ENCODE measurements at regions not wholly inside any gene's neighbourhood (a gene's known extent, or its start where the extent isn't known, plus 50 kb on each side); places are given as distances from the start of the nearest gene placed in this dataset.

DNA sequence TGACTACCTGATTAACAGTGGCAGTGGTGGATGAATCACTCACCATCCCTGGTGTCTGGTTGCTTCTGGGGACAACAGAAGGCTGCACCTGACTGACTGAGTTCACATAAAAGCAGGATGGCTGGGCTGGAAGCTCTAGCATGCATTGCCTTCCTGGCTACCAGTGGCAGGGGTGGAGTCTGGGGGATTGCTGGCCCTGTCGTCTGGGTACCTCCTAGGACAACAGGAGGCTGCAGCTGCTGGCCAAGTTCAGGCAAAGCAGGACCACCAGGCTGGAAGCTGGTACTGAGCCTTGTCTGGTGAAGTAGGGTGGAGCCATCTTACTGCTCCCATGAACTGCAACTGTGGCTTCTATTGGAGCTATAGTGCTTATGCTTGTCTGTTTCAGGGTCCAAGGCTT, 480.8 kb upstream of the CTNND2 start:
- H3K4me3 ChIP-seq (ENCODE audit: low read depth, low read length), result no peak overlapping the region

DNA sequence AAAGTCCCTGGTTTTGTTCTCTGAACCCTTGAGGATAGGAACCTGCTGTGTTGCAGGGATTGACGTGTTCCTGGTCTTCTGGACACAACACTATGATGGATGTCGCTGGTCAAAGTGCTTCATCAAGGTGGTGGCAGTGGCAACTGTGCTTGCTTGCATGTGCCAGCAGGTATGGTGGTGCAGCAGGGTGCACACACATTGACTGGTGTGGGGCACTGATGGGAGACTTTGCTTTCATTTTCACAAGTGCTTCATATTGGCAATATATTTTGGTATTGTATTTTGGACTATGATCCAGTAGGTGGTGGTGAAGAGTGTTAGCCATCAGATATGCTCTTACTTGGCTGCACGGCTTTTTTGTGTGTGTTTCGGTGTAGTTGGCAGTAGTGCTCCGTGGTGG, 479.8 kb upstream of the CTNND2 start:
- Histone ChIP-seq H3K27ac (ENCODE audit: low read depth, low read length) (no peak overlapping the region), H3K36me3 (ENCODE audit: control insufficient read depth, insufficient read depth, low read length) (no peaks in the 10 kb centered on the region), H3K4me3 (ENCODE audit: low read depth, low read length) (no peak overlapping the region), H3K27me3 (ENCODE audit: control insufficient read depth, insufficient read depth, low read length) (no peaks in the 10 kb centered on the region), H3K9ac (ENCODE audit: low read length) (no peak overlapping the region), H3K9me3 (ENCODE audit: control insufficient read depth, insufficient read depth, low read depth, low read length) (peaks cover 3% of the 10 kb centered on the region; the same call in 1 of the 2 replicates), H3K4me1 (ENCODE audit: control insufficient read depth, insufficient read depth, low read length) (no peaks in the 10 kb centered on the region)

More for the DNA sequence above, 480.8 kb upstream of the CTNND2 start:
- Histone ChIP-seq H3K9ac (ENCODE audit: low read length) (no peak overlapping the region), H3K9me3 (ENCODE audit: control insufficient read depth, insufficient read depth, low read depth, low read length) (peaks cover 3% of the 10 kb centered on the region; the same call in 1 of the 2 replicates), H3K36me3 (ENCODE audit: control insufficient read depth, insufficient read depth, low read length) (no peaks in the 10 kb centered on the region), H3K27me3 (ENCODE audit: control insufficient read depth, insufficient read depth, low read length) (no peaks in the 10 kb centered on the region), H3K27ac (ENCODE audit: low read depth, low read length) (no peak overlapping the region), H3K4me1 (ENCODE audit: control insufficient read depth, insufficient read depth, low read length) (no peaks in the 10 kb centered on the region)

DNA sequence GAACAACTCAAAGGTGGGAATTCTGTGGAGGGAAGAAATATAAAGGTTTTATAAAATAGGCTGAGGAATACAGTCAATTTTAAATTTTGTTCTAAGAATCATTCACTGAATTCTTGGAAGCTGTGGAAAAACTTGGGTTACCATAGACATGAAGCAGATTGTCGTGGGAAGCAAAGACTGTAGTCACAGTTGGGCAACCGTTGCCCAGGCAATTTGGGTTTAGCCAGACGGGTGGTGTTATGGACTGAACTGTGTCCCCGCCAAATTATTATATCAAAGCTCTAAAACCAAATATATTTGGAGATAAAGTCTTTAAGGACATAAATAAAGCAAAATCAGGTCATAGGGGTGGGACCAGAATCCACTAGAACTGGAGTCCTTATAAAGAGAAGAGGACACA, 463.7 kb upstream of the CTNND2 start:
- peaks cover 4% of the 10 kb centered on the region; the same call in 1 of the 2 replicates for H3K9me3 ChIP-seq (ENCODE audit: control insufficient read depth, insufficient read depth, low read depth, low read length)
- H3K4me3 ChIP-seq (ENCODE audit: low read depth, low read length), result no peak overlapping the region
- no peaks in the 10 kb centered on the region for H3K36me3 ChIP-seq (ENCODE audit: control insufficient read depth, insufficient read depth, low read length)
- H3K9ac ChIP-seq (ENCODE audit: low read length), result no peak overlapping the region
- no peaks in the 10 kb centered on the region for H3K27me3 ChIP-seq (ENCODE audit: control insufficient read depth, insufficient read depth, low read length)
- H3K27ac ChIP-seq (ENCODE audit: low read depth, low read length), result no peak overlapping the region
- no peaks in the 10 kb centered on the region for H3K4me1 ChIP-seq (ENCODE audit: control insufficient read depth, insufficient read depth, low read length)

DNA sequence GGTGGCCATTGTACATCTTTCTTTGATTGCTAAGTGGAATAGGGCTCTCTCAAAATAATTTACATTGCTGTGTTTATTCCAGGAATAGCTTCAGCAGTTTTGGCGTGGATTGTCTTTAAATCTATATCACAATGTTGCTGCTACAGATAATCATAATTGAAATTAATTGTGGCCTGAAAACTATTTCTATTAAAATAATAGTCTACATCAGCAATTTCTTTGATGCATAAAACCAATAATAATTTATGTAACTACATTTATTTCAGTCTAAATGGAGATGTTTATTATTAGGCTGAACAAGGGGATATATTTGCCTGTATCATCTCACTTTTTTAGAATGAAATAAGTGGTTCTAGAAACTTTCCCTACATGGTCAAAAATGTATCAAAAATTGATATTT, 456.0 kb upstream of the CTNND2 start:
- no peaks in the 10 kb centered on the region for H3K4me1 ChIP-seq (ENCODE audit: control insufficient read depth, insufficient read depth, low read length)
- no peaks in the 10 kb centered on the region for H3K36me3 ChIP-seq (ENCODE audit: control insufficient read depth, insufficient read depth, low read length)
- peaks cover 9% of the 10 kb centered on the region for H3K9me3 ChIP-seq (ENCODE audit: control insufficient read depth, insufficient read depth, low read depth, low read length)
- no peak overlapping the region for H3K27ac ChIP-seq (ENCODE audit: low read depth, low read length)
- no peak overlapping the region for H3K4me3 ChIP-seq (ENCODE audit: low read depth, low read length)
- H3K9ac ChIP-seq (ENCODE audit: low read length), result no peak overlapping the region
- no peaks in the 10 kb centered on the region for H3K27me3 ChIP-seq (ENCODE audit: control insufficient read depth, insufficient read depth, low read length)

DNA sequence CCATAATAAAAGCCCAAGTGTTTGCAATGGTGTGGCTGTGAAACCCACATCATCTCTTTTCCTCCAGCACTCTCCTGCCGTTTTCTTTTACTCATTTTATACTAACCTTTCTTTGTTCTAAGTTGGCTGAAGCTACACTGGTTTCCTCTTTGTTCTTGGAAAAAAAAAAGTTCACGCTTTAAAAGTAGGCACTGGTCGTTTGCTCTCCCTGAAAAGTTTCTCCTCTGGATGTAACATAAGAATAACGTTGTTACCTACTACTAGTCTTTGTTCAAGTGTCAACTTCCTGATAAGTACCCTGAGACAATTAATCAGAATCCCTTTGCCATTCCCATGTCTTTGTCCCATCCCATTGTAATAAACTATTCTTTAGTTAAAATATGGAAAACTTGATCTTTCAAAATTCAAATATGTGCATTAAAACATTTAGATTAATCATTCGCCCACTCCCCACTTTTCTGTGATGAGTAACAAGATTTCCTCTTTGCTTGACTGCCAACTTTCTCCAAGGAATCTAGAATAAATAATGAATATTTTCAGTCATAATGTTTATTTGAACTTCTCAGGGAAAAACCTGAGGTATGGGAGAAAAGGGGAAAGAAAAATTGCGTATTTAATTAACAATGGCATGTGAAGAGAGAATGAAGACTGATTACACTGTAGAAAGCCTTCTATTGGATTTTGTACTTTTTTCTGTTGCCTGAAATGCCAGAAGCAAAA, 454.3 kb upstream of the CTNND2 start:
- no peak overlapping the region for H3K9ac ChIP-seq (ENCODE audit: low read length)
- H3K27me3 ChIP-seq (ENCODE audit: control insufficient read depth, insufficient read depth, low read length), result no peaks in the 10 kb centered on the region

DNA sequence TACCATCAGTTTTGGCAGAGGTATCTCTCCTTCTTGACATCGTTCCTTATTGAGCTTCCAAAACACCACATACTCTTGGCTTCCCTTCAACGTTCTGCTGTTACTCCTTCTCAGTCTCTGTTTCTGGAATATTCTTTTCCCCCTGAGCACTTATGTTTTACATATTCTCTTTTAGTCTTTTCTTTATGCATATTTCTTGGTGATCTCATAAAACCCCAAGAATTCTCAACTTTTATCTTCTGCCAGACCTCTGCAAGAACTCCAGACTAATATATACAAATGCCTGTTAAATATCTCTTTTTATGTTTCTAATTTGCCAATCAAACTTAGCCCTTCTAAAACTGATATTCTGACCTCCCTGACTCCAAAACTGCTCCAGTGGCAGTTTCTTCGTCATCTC, 453.4 kb upstream of the CTNND2 start:
- Histone ChIP-seq H3K4me1 (ENCODE audit: control insufficient read depth, insufficient read depth, low read length) (peaks cover 5% of the 10 kb centered on the region; the same call in 1 of the 2 replicates), H3K27me3 (ENCODE audit: control insufficient read depth, insufficient read depth, low read length) (no peaks in the 10 kb centered on the region), H3K27ac (ENCODE audit: low read depth, low read length) (no peak overlapping the region), H3K9me3 (ENCODE audit: control insufficient read depth, insufficient read depth, low read depth, low read length) (peaks cover 12% of the 10 kb centered on the region), H3K4me3 (ENCODE audit: low read depth, low read length) (no peak overlapping the region), H3K36me3 (ENCODE audit: control insufficient read depth, insufficient read depth, low read length) (no peaks in the 10 kb centered on the region), H3K9ac (ENCODE audit: low read length) (no peak overlapping the region)

More for the DNA sequence above, 454.3 kb upstream of the CTNND2 start:
- Histone ChIP-seq H3K9me3 (ENCODE audit: control insufficient read depth, insufficient read depth, low read depth, low read length) (peaks cover 12% of the 10 kb centered on the region), H3K27ac (ENCODE audit: low read depth, low read length) (no peak overlapping the region), H3K4me1 (ENCODE audit: control insufficient read depth, insufficient read depth, low read length) (peaks cover 5% of the 10 kb centered on the region; the same call in 1 of the 2 replicates), H3K36me3 (ENCODE audit: control insufficient read depth, insufficient read depth, low read length) (no peaks in the 10 kb centered on the region), H3K4me3 (ENCODE audit: low read depth, low read length) (no peak overlapping the region)

DNA sequence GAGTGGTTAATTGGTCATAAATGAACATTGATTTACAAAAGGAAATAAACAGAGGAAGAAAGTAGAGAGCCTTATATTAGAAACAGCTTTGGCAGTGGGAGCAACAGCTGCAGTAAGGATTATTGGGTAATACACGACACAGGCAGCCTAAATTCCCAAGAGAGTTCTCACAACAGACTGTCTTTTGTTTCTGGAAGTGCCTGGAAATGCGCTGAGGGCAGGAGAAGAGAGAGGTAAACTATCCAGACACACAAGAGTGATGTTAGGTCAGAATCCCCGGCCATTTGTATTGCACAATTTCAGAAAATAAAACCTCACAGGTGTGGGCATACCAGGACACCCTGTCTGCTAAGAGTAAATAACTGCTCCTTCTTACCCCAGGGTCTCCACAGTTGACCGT, 450.4 kb upstream of the CTNND2 start:
- H3K36me3 ChIP-seq (ENCODE audit: control insufficient read depth, insufficient read depth, low read length), result no peaks in the 10 kb centered on the region
- H3K4me1 ChIP-seq (ENCODE audit: control insufficient read depth, insufficient read depth, low read length), result peaks cover 5% of the 10 kb centered on the region; the same call in 1 of the 2 replicates
- peaks cover 3% of the 10 kb centered on the region; the same call in 1 of the 2 replicates for H3K9me3 ChIP-seq (ENCODE audit: control insufficient read depth, insufficient read depth, low read depth, low read length)

DNA sequence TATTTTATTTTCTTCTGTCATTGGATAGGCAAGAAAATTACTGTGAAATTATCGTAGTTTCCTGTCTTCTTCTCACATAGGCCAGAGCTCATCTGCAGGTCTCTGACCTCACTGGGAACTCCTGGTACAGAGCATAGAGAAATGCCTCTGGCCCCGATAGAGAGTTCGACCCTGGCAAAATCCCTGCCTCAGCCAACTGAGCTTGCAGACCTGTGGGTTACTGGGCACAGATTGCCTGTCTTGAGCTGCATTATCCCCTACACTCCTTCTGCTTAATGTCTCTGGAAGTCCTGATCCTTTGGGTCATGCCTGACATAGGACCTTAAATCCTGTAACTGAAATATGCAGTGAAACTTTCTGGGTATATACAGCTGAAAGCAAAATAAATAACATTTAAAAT, 439.3 kb upstream of the CTNND2 start:
- Histone ChIP-seq H3K9ac (ENCODE audit: low read length) (no peak overlapping the region), H3K36me3 (ENCODE audit: control insufficient read depth, insufficient read depth, low read length) (no peaks in the 10 kb centered on the region), H3K9me3 (ENCODE audit: control insufficient read depth, insufficient read depth, low read depth, low read length) (peaks cover 21% of the 10 kb centered on the region), H3K4me1 (ENCODE audit: control insufficient read depth, insufficient read depth, low read length) (0 out of 2 replicates have a peak, but pooled peaks cover 3% of the 10 kb centered on the region), H3K27me3 (ENCODE audit: control insufficient read depth, insufficient read depth, low read length) (no peaks in the 10 kb centered on the region), H3K27ac (ENCODE audit: low read depth, low read length) (no peak overlapping the region), H3K4me3 (ENCODE audit: low read depth, low read length) (no peak overlapping the region)

More for the DNA sequence above, 450.4 kb upstream of the CTNND2 start:
- Histone ChIP-seq H3K4me3 (ENCODE audit: low read depth, low read length) (no peak overlapping the region), H3K9ac (ENCODE audit: low read length) (no peak overlapping the region), H3K27ac (ENCODE audit: low read depth, low read length) (no peak overlapping the region), H3K27me3 (ENCODE audit: control insufficient read depth, insufficient read depth, low read length) (no peaks in the 10 kb centered on the region)

DNA sequence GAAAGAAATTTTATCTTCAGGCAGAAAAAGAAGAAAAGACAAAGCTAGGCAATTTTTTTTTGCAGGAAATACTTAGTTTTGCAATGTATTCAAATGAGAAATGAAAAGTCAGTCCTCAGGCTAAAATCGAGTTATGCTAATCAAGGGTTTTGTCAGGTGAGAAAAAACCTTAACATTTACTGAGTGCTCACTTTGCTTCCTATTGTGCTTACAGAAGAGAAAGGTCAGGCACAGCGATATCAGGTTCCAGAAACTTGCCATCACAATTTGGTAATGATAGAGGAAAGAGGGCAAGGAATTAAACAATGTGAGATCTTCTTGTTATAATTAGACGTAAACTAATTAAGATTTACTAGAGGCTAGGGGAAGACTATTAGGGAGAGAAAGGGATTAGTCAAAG, 431.7 kb upstream of the CTNND2 start:
- 0 out of 2 replicates have a peak, but pooled peaks cover 3% of the 10 kb centered on the region for H3K9me3 ChIP-seq (ENCODE audit: control insufficient read depth, insufficient read depth, low read depth, low read length)
- H3K9ac ChIP-seq (ENCODE audit: low read length), result peak overlapping the region; percentile 14
- H3K27me3 ChIP-seq (ENCODE audit: control insufficient read depth, insufficient read depth, low read length), result no peaks in the 10 kb centered on the region
- peaks cover 52% of the 10 kb centered on the region for H3K4me1 ChIP-seq (ENCODE audit: control insufficient read depth, insufficient read depth, low read length)
- no peak overlapping the region for H3K4me3 ChIP-seq (ENCODE audit: low read depth, low read length)
- H3K27ac ChIP-seq (ENCODE audit: low read depth, low read length), result peak overlapping the region; percentile 15; the same call in 1 of the 2 replicates
- no peaks in the 10 kb centered on the region for H3K36me3 ChIP-seq (ENCODE audit: control insufficient read depth, insufficient read depth, low read length)

DNA sequence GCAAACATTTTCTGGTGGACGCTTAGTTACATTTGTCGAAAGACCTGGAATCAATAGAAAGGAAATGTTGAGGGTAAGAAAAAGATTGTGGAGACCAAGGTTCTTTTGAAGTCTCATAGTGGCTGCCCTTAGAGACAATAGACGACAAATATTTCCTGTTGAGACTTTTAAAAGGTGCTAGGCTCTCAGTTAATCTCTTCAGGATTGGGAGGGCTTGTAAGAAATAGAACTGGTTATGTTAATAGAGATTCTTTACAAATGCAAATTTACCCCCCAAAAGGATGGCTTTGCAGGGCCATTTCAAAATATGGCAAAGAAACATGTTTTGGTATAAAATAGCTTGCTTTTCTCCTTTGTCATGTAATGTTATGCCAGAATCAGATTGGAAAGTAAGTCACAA, 428.2 kb upstream of the CTNND2 start:
- Histone ChIP-seq H3K4me3 (ENCODE audit: low read depth, low read length) (no peak overlapping the region), H3K4me1 (ENCODE audit: control insufficient read depth, insufficient read depth, low read length) (peaks cover 57% of the 10 kb centered on the region), H3K27me3 (ENCODE audit: control insufficient read depth, insufficient read depth, low read length) (no peaks in the 10 kb centered on the region), H3K36me3 (ENCODE audit: control insufficient read depth, insufficient read depth, low read length) (0 out of 2 replicates have a peak, but pooled peaks cover 3% of the 10 kb centered on the region), H3K9ac (ENCODE audit: low read length) (peak overlapping the region; percentile 40), H3K27ac (ENCODE audit: low read depth, low read length) (peak overlapping the region; percentile 95), H3K9me3 (ENCODE audit: control insufficient read depth, insufficient read depth, low read depth, low read length) (peaks cover 11% of the 10 kb centered on the region)

DNA sequence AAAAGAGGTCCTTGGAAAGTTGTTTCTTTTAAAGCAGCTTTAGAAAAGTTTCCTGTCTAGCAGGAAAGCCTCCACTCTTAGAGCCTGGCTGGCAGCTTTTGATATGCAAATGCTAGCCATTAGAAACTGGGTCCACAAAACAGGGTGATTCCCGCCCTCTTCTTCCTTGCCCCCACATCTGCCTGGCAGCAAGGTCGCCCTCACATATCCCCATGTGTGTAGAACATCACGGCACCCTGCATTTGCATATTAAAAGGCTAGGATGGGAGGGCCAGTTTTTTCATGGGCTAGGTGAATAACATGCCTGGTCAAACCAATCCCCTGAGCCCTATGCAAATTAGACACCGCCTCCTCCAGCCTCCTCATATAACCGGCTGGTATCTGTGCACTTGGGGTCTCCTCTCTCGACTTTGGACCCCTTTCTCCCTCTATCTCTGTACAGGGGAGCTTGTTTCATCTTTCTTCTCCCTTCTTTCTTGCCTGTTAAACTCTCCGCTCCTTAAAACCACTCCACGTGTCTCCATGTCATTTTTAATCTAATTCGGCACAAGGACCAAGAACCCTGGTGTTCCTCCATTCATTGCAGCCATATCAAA, 426.8 kb upstream of the CTNND2 start:
- Histone ChIP-seq H3K9me3 (ENCODE audit: control insufficient read depth, insufficient read depth, low read depth, low read length) (peaks cover 21% of the 10 kb centered on the region), H3K4me1 (ENCODE audit: control insufficient read depth, insufficient read depth, low read length) (peaks cover 46% of the 10 kb centered on the region), H3K27ac (ENCODE audit: low read depth, low read length) (peak overlapping the region; percentile 95), H3K36me3 (ENCODE audit: control insufficient read depth, insufficient read depth, low read length) (peaks cover 13% of the 10 kb centered on the region), H3K4me3 (ENCODE audit: low read depth, low read length) (no peak overlapping the region), H3K9ac (ENCODE audit: low read length) (peak overlapping the region; percentile 40), H3K27me3 (ENCODE audit: control insufficient read depth, insufficient read depth, low read length) (no peaks in the 10 kb centered on the region)

Measured in HUES6 (cell line).